Endothelial cell (in vitro differentiated cells): ENCODE measurements at regions not wholly inside any gene's neighbourhood (a gene's known extent, or its start where the extent isn't known, plus 50 kb on each side); places are given as distances from the start of the nearest gene placed in this dataset.

Experiments used
- DNase-seq: peaks from one replicate; pipeline ENCODE4 v3.0.0; 2021; ENCODE audit warnings: low spot score
- H3K27ac Mint-ChIP-seq: one replicate; pipeline ENCODE4 v1.8.0; 2021; ENCODE audit warnings: mixed read lengths, inconsistent platforms; ENCODE audit not compliant: unreplicated experiment
- H3K27me3 Mint-ChIP-seq: one replicate; pipeline ENCODE4 v1.8.0; 2021; ENCODE audit warnings: mild to moderate bottlenecking, moderate library complexity, mixed read lengths, inconsistent platforms; ENCODE audit not compliant: unreplicated experiment
- H3K36me3 Mint-ChIP-seq: one replicate; pipeline ENCODE4 v1.8.0; 2021; ENCODE audit warnings: mild to moderate bottlenecking, low read depth, mixed read lengths, inconsistent platforms; ENCODE audit not compliant: unreplicated experiment
- H3K4me1 Mint-ChIP-seq: one replicate; pipeline ENCODE4 v1.8.0; 2021; ENCODE audit warnings: mild to moderate bottlenecking, mixed read lengths, inconsistent platforms; ENCODE audit not compliant: unreplicated experiment
- H3K4me3 Mint-ChIP-seq: one replicate; pipeline ENCODE4 v1.8.0; 2021; ENCODE audit warnings: mild to moderate bottlenecking, mixed read lengths, inconsistent platforms; ENCODE audit not compliant: unreplicated experiment
- H3K9me3 Mint-ChIP-seq: one replicate; pipeline ENCODE4 v1.8.0; 2021; ENCODE audit warnings: mixed read lengths, inconsistent platforms; ENCODE audit not compliant: unreplicated experiment
- CTCF ChIP-seq: fragments of 200-600 bp; sonication (generic); IDR thresholded peaks from one replicate; pipeline ENCODE4 v1.5.0; 2021; ENCODE audit warnings: antibody characterized with exemption; ENCODE audit not compliant: unreplicated experiment

- Mint-ChIP-seq H3K36me3 (no peaks in the 10 kb centered on the region), H3K27me3 (no peaks in the 10 kb centered on the region), H3K4me1 (no peaks in the 10 kb centered on the region), H3K4me3 (no peak overlapping the region), H3K27ac (no peak overlapping the region), H3K9me3 (no peaks in the 10 kb centered on the region)
- TF ChIP-seq CTCF: no peak
- DNase-seq: no peak
These were observed 1761.5 kb downstream of the PCDH9 start for GRCh38 chr13:65468628-65469027.

GRCh38 chr13:65461590-65461989 lies 1768.5 kb downstream of the PCDH9 start:
- Mint-ChIP-seq H3K4me1 (no peaks in the 10 kb centered on the region), H3K4me3 (no peak overlapping the region), H3K9me3 (no peaks in the 10 kb centered on the region), H3K36me3 (no peaks in the 10 kb centered on the region), H3K27ac (no peak overlapping the region), H3K27me3 (no peaks in the 10 kb centered on the region)
- no peak for TF ChIP-seq CTCF
- DNase-seq: no peak

- Mint-ChIP-seq H3K4me1 (no peaks in the 10 kb centered on the region), H3K27me3 (no peaks in the 10 kb centered on the region), H3K9me3 (no peaks in the 10 kb centered on the region), H3K4me3 (no peak overlapping the region), H3K27ac (no peak overlapping the region), H3K36me3 (no peaks in the 10 kb centered on the region)
- no peak for TF ChIP-seq CTCF
- DNase-seq: no peak
These were observed 1770.0 kb downstream of the PCDH9 start for GRCh38 chr13:65460136-65460535.

GRCh38 chr13:65456150-65456912 lies 1773.8 kb downstream of the PCDH9 start:
- DNase-seq: no peak
- Mint-ChIP-seq H3K36me3 (no peaks in the 10 kb centered on the region), H3K9me3 (no peaks in the 10 kb centered on the region), H3K27me3 (no peaks in the 10 kb centered on the region), H3K4me1 (no peaks in the 10 kb centered on the region), H3K4me3 (no peak overlapping the region), H3K27ac (no peak overlapping the region)
- no peak for TF ChIP-seq CTCF

- Mint-ChIP-seq H3K4me1 (no peaks in the 10 kb centered on the region), H3K9me3 (no peaks in the 10 kb centered on the region), H3K27ac (no peak overlapping the region), H3K36me3 (no peaks in the 10 kb centered on the region), H3K27me3 (no peaks in the 10 kb centered on the region), H3K4me3 (no peak overlapping the region)
- TF ChIP-seq CTCF: no peak
- DNase-seq: no peak
These were observed 1775.7 kb downstream of the PCDH9 start for GRCh38 chr13:65454403-65454802.
